Immature natural killer cell (primary cell): ENCODE measurements at regions not wholly inside any gene's neighbourhood (a gene's known extent, or its start where the extent isn't known, plus 50 kb on each side); places are given as distances from the start of the nearest gene placed in this dataset.

Experiments
- DNase-seq, 3 donors: peaks; one replicate each; pipeline ENCODE4 v3.0.0; 2022; ENCODE audit warnings: mixed read lengths in 1 of 3
- H3K27ac Mint-ChIP-seq, 6 donors: one replicate each; pipeline ENCODE4 v1.8.0; 2020; ENCODE audit warnings: mixed read lengths in 6 of 6, mild to moderate bottlenecking in 5 of 6, inconsistent platforms in 4 of 6, moderate library complexity in 3 of 6
- H3K27me3 Mint-ChIP-seq, 3 donors: one replicate each; pipeline ENCODE4 v1.8.0; 2020 to 2021; ENCODE audit warnings: low read depth in 3 of 3, mild to moderate bottlenecking in 3 of 3, mixed read lengths in 3 of 3, moderate library complexity in 3 of 3, inconsistent platforms in 1 of 3
- H3K36me3 Mint-ChIP-seq, 3 donors: one replicate each; pipeline ENCODE4 v1.8.0; 2020; ENCODE audit warnings: mixed read lengths in 3 of 3, inconsistent platforms in 2 of 3, mild to moderate bottlenecking in 2 of 3
- H3K4me1 Mint-ChIP-seq, 2 donors: one replicate each; pipeline ENCODE4 v1.8.0; 2020; ENCODE audit warnings: inconsistent platforms in 2 of 2, mild to moderate bottlenecking in 2 of 2, mixed read lengths in 2 of 2, moderate library complexity in 1 of 2
- H3K4me3 Mint-ChIP-seq, 5 donors: one replicate each; pipeline ENCODE4 v1.8.0; 2020; ENCODE audit warnings: mild to moderate bottlenecking in 5 of 5, mixed read lengths in 5 of 5, inconsistent platforms in 3 of 5, moderate library complexity in 3 of 5
- H3K9me3 Mint-ChIP-seq, 6 donors: one replicate each; pipeline ENCODE4 v1.8.0; 2020; ENCODE audit warnings: mild to moderate bottlenecking in 6 of 6, mixed read lengths in 6 of 6, inconsistent platforms in 4 of 6, moderate library complexity in 3 of 6

DNA sequence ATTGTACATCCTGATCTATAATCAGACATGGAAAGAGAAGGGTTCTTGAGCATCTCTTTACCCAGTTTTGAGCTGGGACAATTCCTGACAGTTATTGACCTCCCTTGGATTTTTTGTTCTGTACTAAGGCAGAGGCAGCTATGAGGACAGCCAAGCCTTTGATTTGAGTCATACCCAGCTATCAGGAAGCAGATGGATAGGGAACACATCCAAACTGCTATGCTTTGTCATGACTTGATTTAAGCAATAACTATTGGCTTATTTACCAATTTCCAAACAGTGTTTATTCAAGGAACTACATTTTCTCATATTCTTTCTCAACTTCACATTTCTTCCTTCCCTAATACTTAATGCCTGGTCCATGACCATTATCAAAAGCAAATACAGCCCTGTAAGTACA lies 396.4 kb upstream of the STEAP1 start:
- DNase-seq: no peak
- no peaks in the 10 kb centered on the region for H3K27me3 Mint-ChIP-seq
- H3K4me1 Mint-ChIP-seq: no peaks in the 10 kb centered on the region
- H3K36me3 Mint-ChIP-seq: no peaks in the 10 kb centered on the region
- H3K4me3 Mint-ChIP-seq: no peak overlapping the region
- H3K9me3 Mint-ChIP-seq: peaks cover 2 to 15% (median 6%) of the 10 kb centered on the region in 6 donors
- H3K27ac Mint-ChIP-seq: no peak overlapping the region

DNA sequence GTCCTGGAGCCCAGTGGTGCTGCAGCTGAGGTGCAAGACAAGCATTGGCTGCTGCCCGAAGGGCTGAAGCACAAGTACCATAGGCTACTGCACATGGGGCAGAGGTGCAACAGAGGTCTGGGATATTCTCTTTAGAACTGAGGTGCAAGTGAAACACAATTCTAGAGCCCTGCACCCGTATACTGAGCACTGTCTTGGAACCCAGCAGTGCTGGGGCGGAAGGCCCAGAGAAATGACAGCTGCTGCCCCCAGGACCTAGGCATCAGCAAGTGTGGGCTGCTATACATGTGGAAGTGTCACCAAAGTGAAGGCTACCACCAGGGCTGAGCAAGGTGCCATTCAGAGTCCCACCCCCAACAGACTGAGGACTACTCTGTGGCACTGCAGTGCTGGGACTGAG lies 393.6 kb upstream of the STEAP1 start:
- Mint-ChIP-seq H3K4me3 (no peak overlapping the region), H3K4me1 (no peaks in the 10 kb centered on the region), H3K36me3 (no peaks in the 10 kb centered on the region), H3K27ac (no peak overlapping the region), H3K9me3 (peaks cover 2 to 19% (median 7%) of the 10 kb centered on the region in 6 donors), H3K27me3 (no peaks in the 10 kb centered on the region)
- no peak for DNase-seq

DNA sequence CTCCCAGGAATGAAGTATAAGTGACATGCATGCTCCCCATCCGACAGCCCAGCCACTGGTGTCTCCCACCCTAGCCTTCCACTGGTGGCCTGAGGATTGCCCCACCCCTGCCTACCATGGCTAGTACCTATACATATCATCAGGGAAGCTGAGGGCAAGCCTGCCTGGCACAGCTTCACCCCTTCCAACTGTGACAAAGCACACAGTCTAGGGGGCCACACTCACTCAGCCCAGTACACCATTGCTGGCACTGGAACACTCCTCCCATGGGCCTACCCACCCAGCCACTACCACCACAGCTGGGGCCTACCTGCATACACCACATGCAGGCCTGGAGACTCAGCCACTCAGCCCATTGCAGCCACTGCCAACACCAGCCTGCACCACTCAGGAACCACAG lies 393.1 kb upstream of the STEAP1 start:
- no peaks in the 10 kb centered on the region for H3K4me1 Mint-ChIP-seq
- peaks cover 2 to 19% (median 7%) of the 10 kb centered on the region in 6 donors for H3K9me3 Mint-ChIP-seq
- H3K27ac Mint-ChIP-seq: no peak overlapping the region
- H3K4me3 Mint-ChIP-seq: no peak overlapping the region
- no peak for DNase-seq
- H3K36me3 Mint-ChIP-seq: no peaks in the 10 kb centered on the region
- no peaks in the 10 kb centered on the region for H3K27me3 Mint-ChIP-seq

DNA sequence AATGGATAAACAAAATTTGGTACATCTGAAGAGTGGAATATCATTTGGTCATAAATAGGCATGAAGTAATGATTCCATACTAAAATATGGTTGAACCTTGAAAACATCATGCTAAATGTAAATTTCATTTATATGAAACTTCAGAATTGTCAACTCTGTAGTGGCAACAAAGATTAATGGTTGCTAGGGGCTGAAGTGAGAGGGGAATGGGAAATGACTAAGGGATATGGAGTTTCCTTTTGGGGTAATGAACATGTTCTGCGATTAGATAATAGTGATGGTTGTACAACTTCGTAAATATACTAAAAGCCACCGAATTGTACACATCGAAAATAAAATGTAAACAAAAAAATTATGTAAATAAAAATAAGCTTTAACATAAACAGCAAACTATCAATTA lies 384.1 kb upstream of the STEAP1 start:
- Mint-ChIP-seq H3K36me3 (no peaks in the 10 kb centered on the region), H3K4me1 (no peaks in the 10 kb centered on the region), H3K9me3 (peaks cover 0 to 30% (median 6%) of the 10 kb centered on the region in 6 donors), H3K27me3 (no peaks in the 10 kb centered on the region), H3K27ac (no peak overlapping the region), H3K4me3 (no peak overlapping the region)
- DNase-seq: no peak

DNA sequence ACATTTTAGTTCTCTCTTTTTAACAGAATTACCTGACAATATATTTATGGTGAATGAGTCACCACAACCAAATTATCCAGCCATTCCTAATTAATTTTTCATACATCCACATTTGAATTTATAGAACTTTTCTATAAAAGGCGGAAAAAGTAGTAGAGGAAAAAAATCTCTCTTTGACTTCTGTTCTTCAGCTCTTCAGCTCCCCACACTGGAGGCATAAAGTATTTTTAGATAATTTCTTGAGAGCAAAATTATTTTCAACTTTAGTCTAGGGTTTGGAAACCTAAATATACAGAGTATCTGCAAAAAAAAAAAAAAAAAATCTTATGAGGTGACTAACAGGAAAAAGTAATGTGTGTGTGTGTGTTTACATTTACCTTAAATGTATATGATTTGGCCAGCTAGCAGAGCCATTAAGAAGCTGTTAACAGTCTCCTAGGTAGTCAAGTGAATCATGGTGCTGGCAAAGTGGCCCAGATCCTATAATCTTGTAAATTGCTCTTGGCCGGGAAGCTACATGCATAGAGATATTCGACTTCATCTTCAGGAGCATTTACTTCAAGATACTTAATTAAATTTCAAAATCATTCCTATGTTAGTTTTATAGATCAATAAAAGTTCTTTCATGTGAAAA lies 383.1 kb upstream of the STEAP1 start:
- peaks cover 0 to 30% (median 6%) of the 10 kb centered on the region in 6 donors for H3K9me3 Mint-ChIP-seq
- H3K4me3 Mint-ChIP-seq: no peak overlapping the region
- no peak overlapping the region for H3K27ac Mint-ChIP-seq
- no peaks in the 10 kb centered on the region for H3K4me1 Mint-ChIP-seq
- H3K27me3 Mint-ChIP-seq: no peaks in the 10 kb centered on the region
- H3K36me3 Mint-ChIP-seq: no peaks in the 10 kb centered on the region
- no peak for DNase-seq

DNA sequence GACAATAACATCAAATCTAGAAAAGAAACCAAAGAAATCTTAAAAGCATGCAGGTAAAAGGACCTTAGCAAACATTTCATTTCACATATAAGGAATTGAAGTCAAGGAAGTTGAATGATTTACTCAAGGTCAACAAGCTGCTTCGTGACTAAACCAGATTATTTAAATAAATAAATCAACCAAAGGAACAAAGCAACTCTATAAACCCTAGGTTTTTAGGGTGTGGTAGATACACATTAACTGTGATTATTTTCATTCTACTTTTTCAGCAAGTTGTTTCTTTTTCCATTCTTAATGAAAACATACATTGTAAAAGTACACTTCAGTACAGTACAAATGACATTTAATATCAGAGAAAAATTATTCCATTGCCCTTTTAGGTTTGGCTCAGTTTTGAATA lies 382.0 kb upstream of the STEAP1 start:
- no peak for DNase-seq
- no peak overlapping the region for H3K27ac Mint-ChIP-seq
- H3K4me1 Mint-ChIP-seq: no peaks in the 10 kb centered on the region
- H3K4me3 Mint-ChIP-seq: no peak overlapping the region
- no peaks in the 10 kb centered on the region for H3K36me3 Mint-ChIP-seq
- H3K27me3 Mint-ChIP-seq: no peaks in the 10 kb centered on the region
- H3K9me3 Mint-ChIP-seq: peaks cover 0 to 25% (median 5%) of the 10 kb centered on the region in 6 donors

DNA sequence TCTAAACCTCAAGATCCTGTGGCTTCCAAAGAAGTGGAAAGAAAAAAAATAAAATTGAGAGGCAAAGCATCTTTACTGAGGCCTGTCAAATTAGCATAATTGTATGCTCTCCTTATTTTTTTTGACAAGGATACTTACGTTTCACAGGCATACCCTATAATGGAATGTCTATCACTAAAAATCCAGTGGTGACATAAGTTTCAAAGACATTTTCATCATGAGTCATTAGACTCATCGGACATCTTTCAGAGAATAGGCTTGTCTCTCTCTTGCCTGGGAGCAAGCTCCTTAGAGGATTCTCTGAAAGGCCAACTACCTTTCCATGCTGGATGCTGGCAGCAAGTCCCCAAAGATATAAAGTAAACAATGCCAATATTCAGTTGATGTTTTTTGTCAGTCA lies 380.7 kb upstream of the STEAP1 start:
- Mint-ChIP-seq H3K27ac (no peak overlapping the region), H3K36me3 (no peaks in the 10 kb centered on the region), H3K4me3 (no peak overlapping the region), H3K27me3 (no peaks in the 10 kb centered on the region), H3K9me3 (peaks cover 0 to 17% (median 4%) of the 10 kb centered on the region in 6 donors), H3K4me1 (no peaks in the 10 kb centered on the region)
- DNase-seq: no peak

DNA sequence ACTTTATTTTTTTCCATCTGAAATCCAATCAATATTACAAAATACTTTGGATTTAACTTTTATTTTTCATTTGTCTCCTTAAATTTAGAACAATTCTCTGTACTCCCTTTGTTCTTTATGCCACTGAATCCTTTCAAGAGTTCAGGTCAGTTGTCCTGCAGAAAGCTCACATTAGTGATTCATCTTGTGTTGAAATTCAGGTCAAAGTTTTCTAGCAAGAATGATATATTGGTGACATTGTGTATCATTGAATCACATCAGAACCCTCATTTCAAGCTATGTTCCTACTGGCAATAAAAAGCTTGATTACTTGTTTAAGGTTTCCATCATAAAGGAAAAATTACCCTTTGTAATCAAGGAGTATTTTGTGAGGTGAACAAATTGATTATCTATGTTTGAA lies 378.8 kb upstream of the STEAP1 start:
- Mint-ChIP-seq H3K27me3 (no peaks in the 10 kb centered on the region), H3K36me3 (no peaks in the 10 kb centered on the region), H3K4me3 (no peak overlapping the region), H3K27ac (no peak overlapping the region), H3K9me3 (peaks cover 2 to 14% (median 7%) of the 10 kb centered on the region in 6 donors), H3K4me1 (no peaks in the 10 kb centered on the region)
- DNase-seq: no peak

DNA sequence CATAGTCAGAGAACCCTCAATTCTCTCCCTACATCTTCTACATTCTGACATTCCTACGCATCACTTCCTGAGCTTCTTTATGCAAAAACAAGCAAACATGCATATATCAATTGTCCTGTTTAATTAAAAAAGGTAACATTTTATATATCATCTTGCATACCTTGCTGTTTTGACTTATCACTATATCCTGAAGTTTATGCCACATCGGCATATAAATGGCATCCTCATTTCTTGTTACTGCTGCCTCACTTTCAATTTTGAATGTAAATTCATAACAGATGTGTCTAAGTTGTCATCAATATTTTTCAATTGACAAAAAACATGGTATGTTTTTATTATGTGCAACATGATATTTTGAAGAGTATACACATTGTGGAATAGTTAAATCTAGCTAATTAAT lies 377.3 kb upstream of the STEAP1 start:
- Mint-ChIP-seq H3K27ac (no peak overlapping the region), H3K4me1 (no peaks in the 10 kb centered on the region), H3K9me3 (peaks cover 2 to 18% (median 7%) of the 10 kb centered on the region in 6 donors), H3K4me3 (no peak overlapping the region), H3K27me3 (no peaks in the 10 kb centered on the region), H3K36me3 (peaks cover 0 to 3% (median 0%) of the 10 kb centered on the region in 3 donors)
- no peak for DNase-seq

DNA sequence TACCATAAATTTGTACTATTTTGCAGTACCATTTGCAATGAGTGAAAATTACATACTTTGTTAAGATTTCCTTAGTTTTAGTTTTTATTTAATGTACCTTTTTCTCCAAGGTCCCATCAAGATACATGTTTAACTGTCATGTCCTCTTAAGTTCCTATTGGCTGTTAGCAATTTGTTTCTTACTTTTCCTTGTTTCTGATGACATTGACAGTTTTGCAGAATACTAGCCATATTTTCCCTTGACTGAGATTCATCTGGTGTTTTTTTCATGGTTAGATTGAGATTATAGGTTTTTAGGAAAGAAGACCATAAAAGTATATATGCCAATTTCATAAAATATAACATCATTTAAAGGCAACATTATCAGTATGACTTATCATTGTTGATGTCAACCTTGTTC lies 376.8 kb upstream of the STEAP1 start:
- Mint-ChIP-seq H3K4me3 (no peak overlapping the region), H3K27me3 (no peaks in the 10 kb centered on the region), H3K27ac (no peak overlapping the region), H3K36me3 (peaks cover 0 to 3% (median 0%) of the 10 kb centered on the region in 3 donors), H3K9me3 (peaks cover 4 to 18% (median 7%) of the 10 kb centered on the region in 6 donors), H3K4me1 (no peaks in the 10 kb centered on the region)
- DNase-seq: no peak

DNA sequence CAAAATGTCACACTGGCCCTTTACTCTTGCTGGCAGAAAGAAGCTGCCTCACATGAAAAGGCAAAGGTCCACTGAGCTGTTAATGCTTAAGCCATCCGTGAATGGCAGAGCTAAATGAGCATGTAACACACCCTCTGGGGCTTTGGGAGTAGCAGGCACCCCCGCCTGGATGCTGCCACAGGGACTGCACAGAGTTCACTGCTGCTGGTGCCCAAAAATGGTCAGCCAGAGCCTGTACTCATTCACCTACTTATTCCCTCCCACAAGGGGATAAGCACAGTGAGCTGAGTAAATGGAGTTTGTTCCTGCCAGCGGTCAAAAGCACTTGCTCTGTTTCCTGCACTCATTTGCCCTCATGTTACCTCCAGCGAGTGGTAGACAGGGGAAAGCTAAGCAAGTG lies 374.0 kb upstream of the STEAP1 start:
- Mint-ChIP-seq H3K9me3 (peaks cover 9 to 29% (median 19%) of the 10 kb centered on the region in 6 donors), H3K4me1 (no peaks in the 10 kb centered on the region), H3K27me3 (no peaks in the 10 kb centered on the region), H3K4me3 (no peak overlapping the region), H3K27ac (no peak overlapping the region), H3K36me3 (peaks cover 0 to 3% (median 0%) of the 10 kb centered on the region in 3 donors)
- no peak for DNase-seq

DNA sequence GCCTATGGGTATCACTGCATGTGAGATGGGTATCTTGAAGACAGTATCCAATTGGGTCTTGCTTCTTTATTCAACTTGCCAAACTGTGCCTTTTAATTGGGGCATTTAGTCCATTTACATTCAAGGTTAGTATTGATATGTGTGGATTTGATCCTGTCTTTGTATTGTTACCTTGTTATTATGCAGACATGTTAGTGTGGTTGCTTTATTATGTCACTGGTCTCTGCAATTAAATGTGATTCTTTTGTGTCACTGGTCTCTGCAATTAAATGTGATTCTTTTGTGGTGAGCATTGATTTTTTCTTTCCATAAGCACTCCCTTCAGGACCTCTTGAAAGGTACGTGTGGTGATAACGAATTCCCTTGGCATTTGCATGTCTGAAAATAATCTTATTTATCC lies 357.8 kb upstream of the STEAP1 start:
- Mint-ChIP-seq H3K4me3 (no peak overlapping the region), H3K9me3 (peaks cover 11 to 48% (median 24%) of the 10 kb centered on the region in 6 donors), H3K36me3 (no peaks in the 10 kb centered on the region), H3K27ac (no peak overlapping the region), H3K4me1 (no peaks in the 10 kb centered on the region), H3K27me3 (peaks cover 0 to 2% (median 0%) of the 10 kb centered on the region in 3 donors)
- no peak for DNase-seq

DNA sequence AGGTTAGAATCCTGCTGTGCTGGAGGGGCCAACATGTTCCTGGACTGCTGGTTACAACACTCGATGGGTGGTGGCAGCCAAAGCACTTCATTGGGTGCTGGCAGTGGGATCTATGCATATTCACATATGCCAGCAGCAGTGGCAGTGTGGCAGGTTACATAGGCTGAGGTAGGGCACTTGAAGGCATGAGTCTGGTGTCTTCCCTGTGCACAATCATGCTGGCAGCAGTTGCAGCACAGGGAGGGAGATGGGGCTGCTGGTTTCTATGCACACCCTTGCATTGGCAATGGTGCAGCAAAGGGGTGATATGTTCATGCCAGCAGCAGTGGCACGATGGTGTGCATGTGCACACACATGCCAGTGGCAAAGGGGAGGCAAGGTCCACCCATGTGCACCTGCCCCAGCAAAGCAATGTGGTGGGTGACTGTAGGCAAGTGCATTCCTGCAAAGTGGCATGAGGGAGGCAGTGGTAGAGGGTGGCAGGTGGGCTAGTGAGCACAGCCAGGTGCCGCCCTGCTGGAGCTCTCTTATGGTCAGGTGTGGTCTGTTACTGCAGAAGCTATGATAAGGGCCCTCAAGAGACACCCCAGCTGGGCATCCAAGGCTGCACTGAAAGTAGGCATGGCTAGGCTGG lies 356.2 kb upstream of the STEAP1 start:
- no peaks in the 10 kb centered on the region for H3K36me3 Mint-ChIP-seq
- H3K27ac Mint-ChIP-seq: no peak overlapping the region
- peaks cover 12 to 51% (median 23%) of the 10 kb centered on the region in 6 donors for H3K9me3 Mint-ChIP-seq
- no peak for DNase-seq
- H3K4me3 Mint-ChIP-seq: no peak overlapping the region
- no peaks in the 10 kb centered on the region for H3K4me1 Mint-ChIP-seq
- H3K27me3 Mint-ChIP-seq: peaks cover 0 to 2% (median 0%) of the 10 kb centered on the region in 3 donors

DNA sequence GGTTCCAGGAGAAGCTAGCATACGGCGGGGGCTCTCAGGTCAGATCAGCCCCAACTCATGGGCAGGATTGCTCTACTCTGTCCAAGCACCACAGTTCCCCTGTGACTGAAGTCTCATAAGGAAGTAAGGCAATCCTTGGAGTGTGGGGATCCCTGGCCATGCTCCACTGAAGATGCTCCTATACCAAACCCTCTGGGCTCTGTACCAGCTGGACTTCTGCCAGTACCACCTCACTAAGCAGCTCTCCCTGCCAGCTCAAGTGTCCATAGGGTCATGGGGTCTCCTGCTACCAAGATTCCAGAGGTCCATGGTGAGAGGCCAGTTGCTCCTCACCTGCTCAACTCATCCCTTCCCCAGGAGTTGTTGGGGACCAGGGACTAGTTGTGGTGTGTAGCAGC lies 355.7 kb upstream of the STEAP1 start:
- no peaks in the 10 kb centered on the region for H3K4me1 Mint-ChIP-seq
- H3K9me3 Mint-ChIP-seq: peaks cover 12 to 54% (median 23%) of the 10 kb centered on the region in 6 donors
- no peak overlapping the region for H3K4me3 Mint-ChIP-seq
- no peak for DNase-seq
- no peaks in the 10 kb centered on the region for H3K36me3 Mint-ChIP-seq
- peaks cover 0 to 2% (median 0%) of the 10 kb centered on the region in 3 donors for H3K27me3 Mint-ChIP-seq
- H3K27ac Mint-ChIP-seq: no peak overlapping the region

DNA sequence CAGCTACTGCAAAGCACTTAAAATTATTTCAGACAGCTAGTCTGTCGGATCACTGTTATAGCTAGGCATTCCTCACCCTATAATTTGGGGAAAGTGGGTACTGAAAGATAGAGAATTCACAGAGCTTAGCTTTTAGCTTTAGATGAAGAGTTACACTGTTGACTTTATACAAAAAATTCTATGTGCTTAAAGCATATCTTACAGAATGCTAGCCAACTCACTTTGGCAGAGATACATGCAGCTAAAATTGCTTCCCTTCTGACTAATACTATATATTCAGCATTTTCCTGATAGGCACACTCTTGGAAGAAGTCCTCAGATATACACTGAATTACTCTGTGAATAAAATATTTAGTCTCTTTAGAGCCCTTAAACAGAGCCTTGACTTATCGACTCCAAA lies 353.5 kb upstream of the STEAP1 start:
- no peak for DNase-seq
- Mint-ChIP-seq H3K36me3 (no peaks in the 10 kb centered on the region), H3K27ac (no peak overlapping the region), H3K4me3 (no peak overlapping the region), H3K9me3 (peaks cover 5 to 62% (median 16%) of the 10 kb centered on the region in 6 donors), H3K27me3 (peaks cover 0 to 2% (median 0%) of the 10 kb centered on the region in 3 donors), H3K4me1 (no peaks in the 10 kb centered on the region)
